ENCODE measurements at regions not wholly inside any gene's neighbourhood (a gene's known extent, or its start where the extent isn't known, plus 50 kb on each side); places are given as distances from the start of the nearest gene placed in this dataset.
"Not testable (repeated sequence)": the region's sequence is repeated elsewhere in the genome, so short reads cannot be mapped to it uniquely, and the experiment has no call there.

DNA sequence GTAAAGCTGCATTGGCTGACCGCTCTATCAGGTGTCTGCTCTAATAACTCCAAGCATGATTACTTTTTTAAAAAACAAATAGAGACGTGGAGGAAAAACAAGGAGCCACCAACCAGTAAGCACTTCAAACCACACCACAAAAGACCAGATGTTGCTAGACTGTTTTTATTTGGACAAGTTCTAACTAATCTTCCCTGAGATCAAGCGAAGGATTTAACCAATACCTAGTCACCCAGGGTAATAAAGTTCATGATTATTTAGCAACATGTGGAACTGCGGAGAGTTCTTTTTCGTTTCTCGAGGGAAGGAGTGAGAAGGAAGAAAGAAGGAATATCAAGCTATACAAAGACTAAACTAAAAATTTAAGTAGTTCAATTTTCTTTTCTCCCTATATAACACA, 288.1 kb downstream of the DUSP6 start:
- DNase-seq (ENCODE audit: low spot score): no peak

GRCh38 chr12:89062996-89063395, 289.3 kb downstream of the DUSP6 start:
- DNase-seq (ENCODE audit: low spot score): no peak

DNA sequence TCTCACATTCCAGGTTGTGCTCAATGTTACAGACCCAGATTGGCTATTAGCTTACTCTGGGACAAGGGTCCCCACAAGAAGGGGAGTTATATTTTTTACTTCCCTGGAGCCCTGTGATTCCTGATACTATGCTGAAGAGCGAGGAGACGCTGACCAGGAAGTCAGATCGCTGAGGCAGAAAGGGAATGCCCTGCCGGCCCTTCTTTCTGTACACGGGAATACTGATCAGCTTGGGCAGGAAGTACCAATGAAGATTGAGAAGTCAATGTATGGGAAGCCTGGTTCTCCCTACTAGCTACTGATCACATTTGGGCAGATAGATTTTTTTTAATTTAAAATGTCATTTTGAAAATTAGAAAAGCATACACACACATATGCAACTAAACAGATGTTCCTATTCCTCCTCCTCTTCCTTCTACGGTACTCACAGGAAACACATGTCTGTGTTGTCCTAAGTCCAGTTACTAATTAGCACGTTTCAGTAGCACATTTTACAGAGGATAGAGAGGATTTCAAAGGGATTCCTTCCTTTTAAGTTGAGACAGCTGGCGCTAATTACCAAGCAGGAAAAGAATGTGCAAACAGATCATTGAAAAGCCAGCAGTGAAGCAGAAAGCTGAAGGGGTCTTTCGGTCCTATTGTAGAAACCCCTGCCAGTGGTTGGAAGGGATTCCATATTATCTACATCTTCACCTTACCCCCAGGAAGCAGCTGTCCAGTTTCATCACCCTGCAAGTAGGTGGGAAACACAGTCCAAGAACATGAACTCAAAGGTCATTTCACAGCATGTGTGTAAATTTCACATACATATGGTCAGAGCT, 292.4 kb downstream of the DUSP6 start:
- no peak for DNase-seq (ENCODE audit: low spot score)

DNA sequence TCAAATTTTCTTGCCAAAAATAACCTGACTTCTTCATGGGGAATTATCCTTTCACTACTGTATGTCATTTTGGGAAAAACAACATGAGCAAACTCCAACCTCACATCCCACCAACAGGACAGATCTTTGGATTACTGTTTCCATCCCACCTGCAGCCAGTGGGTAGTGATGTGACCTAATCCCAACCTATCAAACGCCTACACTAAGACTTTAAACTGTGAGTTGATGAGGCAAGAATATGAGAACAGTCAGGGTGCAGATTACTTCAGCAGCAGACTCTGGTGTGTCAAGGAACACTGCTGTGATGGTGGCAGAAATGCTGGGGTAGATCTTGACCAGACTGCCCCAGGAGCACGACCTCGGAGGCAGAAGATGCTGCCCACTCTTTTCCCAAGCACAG, 293.2 kb downstream of the DUSP6 start:
- DNase-seq (ENCODE audit: low spot score): no peak

- no peak for DNase-seq (ENCODE audit: low spot score)
Observed at GRCh38 chr12:89058402-89058801, 293.9 kb downstream of the DUSP6 start.

DNA sequence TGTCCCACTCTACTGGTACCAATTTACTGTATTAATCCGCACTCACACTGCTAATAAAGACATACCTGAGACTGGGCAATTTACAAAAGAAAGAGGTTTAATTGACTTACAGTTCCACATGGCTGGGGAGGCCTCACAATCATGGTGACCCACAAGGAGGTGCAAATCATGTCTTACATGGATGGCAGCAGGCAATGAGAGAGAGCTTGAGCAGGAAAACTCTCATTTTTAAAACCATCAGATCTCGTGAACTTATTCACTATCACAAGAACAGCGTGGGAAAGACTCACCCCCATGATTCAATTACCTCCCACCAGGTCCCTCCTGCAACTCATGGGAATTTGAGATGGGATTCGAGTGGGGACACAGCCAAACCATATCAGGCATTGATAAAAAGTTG, 298.5 kb downstream of the DUSP6 start:
- not testable (repeated sequence) for DNase-seq (ENCODE audit: low spot score)

- DNase-seq (ENCODE audit: low spot score): peak; percentile 67
Observed at GRCh38 chr12:89051065-89051677, 301.1 kb downstream of the DUSP6 start.

GRCh38 chr12:89047856-89048418, 304.4 kb downstream of the DUSP6 start:
- DNase-seq (ENCODE audit: low spot score): no peak

DNA sequence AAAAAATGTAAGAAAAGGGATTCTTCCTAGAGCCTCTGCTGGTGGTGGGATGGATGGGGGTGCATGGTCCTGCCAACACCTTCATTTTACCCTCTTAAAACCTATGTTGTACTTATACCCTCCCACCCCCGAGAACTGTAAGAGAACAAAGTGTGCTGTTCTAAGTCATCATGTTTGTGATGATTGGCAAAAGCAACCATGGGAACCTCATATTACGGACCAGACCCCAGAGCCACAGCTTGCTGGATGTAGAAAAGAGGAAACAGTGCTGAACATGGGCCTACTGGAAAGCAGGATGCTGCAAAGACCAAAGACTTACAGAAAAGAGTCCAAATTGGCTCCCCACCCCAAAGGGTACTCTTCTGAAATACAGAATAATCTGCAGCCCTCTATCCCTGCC, 311.2 kb downstream of the DUSP6 start:
- no peak for DNase-seq (ENCODE audit: low spot score)

- peak; percentile 94 for DNase-seq (ENCODE audit: low spot score)
Observed at GRCh38 chr12:89040146-89040964, 311.9 kb downstream of the DUSP6 start.

GRCh38 chr12:89038831-89039512, 313.3 kb downstream of the DUSP6 start:
- peak; percentile 75 for DNase-seq (ENCODE audit: low spot score)

- no peak for DNase-seq (ENCODE audit: low spot score)
Observed at GRCh38 chr12:89033062-89033461, 319.2 kb downstream of the DUSP6 start.

GRCh38 chr12:89029961-89030360, 322.3 kb downstream of the DUSP6 start:
- no peak for DNase-seq (ENCODE audit: low spot score)

DNA sequence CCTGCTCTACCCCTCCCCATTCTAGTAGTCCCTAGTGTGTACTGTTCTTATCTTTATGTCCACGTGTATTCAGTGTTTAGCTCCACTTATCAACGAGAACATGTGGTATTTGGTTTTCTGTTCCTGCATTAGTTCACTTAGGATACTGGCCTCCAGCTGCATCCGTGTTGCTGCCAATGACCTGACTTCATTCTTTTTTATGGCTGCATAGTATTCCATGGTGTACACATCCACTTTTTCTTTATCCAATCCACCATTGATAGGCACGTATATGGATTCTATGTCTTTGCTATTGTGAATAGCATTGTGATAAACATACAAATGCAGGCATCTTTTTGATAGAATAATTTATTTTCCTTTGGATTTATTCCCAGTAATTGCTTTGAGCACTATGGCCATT, 327.7 kb downstream of the DUSP6 start:
- no peak for DNase-seq (ENCODE audit: low spot score)

- DNase-seq (ENCODE audit: low spot score): no peak
Observed at GRCh38 chr12:89023936-89024335, 328.4 kb downstream of the DUSP6 start.

DNA sequence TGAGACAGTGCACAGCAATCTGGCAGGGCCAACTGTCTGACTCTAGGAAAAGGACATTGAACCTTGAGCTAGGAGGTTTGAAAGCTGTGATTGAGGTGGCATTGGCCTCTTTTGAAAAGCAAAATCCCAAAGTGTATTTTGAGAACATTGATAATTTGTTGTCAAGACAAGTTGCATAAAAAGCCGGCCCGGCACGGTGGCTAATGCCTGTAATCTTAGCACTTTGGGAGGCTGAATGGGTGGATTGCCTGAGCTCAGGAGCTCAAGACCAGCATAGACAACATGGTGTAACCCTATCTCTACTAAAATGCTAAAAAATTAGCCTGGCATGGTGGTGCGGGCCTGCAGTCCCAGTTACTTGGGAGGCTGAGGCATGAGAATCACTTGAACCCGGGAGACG, 331.6 kb downstream of the DUSP6 start:
- DNase-seq (ENCODE audit: low spot score): no peak

GRCh38 chr12:89020121-89020480, 332.2 kb downstream of the DUSP6 start:
- DNase-seq (ENCODE audit: low spot score): no peak

DNA sequence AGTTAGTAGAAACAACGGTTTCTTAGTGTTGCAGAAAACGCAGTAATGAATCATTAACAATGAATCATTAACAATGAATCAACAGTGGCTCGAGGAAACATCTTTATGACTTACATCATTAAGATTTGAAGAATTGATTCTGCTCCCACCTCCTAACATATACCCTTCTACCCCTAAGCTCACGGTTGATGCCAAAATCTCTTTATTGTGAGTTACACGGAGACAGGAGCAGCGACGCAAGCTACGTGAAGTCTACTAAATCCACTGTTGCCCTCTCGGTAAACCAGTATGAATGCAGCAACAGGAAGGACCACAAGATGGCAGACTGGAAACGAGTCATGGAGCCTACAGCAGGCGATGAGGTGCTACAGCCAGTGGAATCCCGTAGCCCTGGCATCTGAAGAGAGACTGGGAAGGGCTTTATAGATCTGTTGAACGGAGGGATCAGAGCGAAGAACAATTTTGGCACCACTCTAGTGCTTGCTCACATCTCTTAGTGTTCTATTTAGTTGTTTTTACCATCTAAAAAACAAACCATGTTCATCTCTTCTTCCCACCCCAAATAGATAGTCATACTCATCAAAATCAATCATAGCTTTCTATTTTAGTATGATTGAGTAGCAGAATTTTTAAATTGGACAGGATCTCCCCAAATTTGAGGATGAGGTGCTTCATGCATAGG, 332.7 kb downstream of the DUSP6 start:
- DNase-seq (ENCODE audit: low spot score): peak; percentile 89

DNA sequence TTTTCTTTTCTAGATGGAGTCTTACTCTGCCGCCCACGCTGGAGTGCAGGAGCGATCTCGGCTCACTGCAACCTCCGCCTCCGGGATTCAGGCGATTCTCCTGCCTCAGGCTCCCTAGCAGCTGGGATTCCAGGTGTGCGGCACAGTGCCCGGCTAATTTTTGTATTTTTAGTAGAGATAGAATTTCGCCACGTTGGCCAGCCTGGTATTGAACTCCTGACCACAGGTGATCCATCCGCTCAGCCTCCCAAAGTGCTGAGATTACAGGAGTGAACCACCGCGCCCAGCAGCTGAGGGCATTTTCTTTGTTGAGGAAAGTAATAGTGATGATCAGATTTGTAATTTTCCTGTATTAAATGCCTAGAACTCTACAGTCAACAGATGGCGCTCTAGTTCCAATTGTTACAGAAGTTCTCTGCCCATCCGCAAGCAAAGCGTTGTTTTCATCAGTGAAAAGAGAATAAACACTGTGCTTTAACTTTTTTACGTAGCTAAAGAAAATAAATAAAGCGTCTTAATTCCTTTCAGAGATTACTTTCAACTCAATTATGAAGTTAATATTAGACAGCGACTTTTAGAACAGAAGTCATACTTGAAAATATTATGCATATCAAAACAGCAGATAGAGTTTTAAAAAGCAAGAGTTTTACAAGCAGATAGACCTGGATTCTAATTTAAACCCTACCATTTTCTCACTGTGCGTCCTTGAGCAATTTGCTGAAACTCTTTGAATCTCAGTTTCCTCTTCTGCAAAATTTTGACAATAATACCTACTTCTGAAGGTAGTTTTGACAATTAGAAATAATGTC, 335.1 kb downstream of the DUSP6 start:
- peak; percentile 81 for DNase-seq (ENCODE audit: low spot score)

DNA sequence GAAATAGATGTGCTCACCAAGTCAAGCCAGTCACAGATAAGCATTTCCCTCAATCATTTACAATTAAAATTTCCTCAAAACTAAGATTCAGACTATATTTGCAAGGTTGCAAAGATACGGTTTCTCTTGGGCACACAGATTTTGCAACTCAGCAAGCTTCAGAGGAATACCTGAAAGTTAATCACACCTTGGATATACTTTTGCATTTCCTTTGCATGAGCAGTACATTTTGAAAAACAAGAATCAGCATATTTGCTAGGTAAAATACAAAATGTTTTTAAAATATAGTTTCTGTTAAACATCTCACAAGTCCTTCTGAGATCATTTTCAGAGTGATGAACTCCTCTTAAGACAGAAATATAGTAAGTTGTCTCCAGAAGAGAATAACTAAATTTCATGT, 336.9 kb downstream of the DUSP6 start:
- no peak for DNase-seq (ENCODE audit: low spot score)

DNA sequence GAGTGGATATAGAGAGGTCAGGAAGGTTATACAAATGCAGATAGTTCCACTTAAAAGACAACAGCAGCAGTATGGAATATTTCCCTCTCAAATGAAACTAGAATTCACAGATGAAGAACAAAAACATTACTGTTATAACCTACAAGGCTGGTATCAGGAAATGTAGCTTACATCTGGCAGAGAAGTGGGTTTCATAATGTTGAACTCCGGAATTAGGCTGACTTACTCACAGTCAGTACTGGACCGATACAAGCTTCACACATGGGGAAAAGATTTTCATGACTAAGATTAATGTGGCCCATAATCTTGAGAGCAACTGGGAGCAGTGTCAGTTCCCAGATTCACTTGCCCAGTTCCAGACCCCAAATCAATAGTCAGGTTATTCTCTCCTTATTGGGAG, 353.9 kb downstream of the DUSP6 start:
- DNase-seq (ENCODE audit: low spot score): no peak
